ENCODE measurements at regions not wholly inside any gene's neighbourhood (a gene's known extent, or its start where the extent isn't known, plus 50 kb on each side); places are given as distances from the start of the nearest gene placed in this dataset.

DNA sequence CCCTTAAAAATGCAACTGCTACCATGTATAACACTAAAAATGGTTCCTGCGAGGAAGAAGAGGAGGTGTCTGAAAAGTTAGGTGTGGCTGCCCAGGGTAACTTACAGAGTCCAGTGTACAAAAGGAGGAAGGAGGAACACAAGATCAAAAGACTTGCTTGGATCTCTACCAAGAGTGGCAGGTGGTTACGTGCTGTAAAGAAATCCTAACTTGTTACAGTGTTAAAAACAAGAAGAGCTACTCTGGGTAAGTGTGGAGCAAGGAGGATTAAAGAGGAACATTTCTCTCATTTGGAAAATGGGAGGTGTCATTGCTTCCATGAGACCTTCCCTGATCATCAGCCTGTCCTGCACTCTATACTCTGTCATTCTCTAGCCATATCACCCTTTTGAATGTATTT lies 242.0 kb downstream of the PTTG2 start:
- H3K27ac ChIP-seq, result no peak overlapping the region
- TF ChIP-seq CTCF (conservative IDR thresholded peaks at IDR 0.05) (no peak), ZFX (IDR thresholded peaks at IDR 0.05) (no peak)

DNA sequence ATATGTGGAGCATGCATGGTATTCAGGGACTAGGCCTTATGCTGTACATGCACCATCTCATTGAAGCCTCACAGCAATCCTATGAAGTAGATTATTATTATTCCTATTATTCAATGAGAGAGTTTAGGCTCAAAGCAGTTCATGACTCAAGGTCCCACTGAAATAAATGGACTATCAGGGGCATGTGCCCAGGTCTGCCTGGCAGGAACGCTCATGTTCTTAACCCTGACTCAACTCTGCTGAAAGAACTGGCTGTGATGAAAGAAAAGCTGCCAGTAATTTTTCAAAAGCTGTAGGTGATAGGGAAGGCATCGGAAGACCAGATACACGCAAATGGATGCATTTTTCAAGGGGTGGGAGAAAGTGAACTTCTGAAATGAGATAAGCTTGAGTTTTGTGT lies 243.4 kb downstream of the PTTG2 start:
- TF ChIP-seq ZFX (IDR thresholded peaks at IDR 0.05) (no peak), CTCF (conservative IDR thresholded peaks at IDR 0.05) (no peak)
- no peak overlapping the region for H3K27ac ChIP-seq

DNA sequence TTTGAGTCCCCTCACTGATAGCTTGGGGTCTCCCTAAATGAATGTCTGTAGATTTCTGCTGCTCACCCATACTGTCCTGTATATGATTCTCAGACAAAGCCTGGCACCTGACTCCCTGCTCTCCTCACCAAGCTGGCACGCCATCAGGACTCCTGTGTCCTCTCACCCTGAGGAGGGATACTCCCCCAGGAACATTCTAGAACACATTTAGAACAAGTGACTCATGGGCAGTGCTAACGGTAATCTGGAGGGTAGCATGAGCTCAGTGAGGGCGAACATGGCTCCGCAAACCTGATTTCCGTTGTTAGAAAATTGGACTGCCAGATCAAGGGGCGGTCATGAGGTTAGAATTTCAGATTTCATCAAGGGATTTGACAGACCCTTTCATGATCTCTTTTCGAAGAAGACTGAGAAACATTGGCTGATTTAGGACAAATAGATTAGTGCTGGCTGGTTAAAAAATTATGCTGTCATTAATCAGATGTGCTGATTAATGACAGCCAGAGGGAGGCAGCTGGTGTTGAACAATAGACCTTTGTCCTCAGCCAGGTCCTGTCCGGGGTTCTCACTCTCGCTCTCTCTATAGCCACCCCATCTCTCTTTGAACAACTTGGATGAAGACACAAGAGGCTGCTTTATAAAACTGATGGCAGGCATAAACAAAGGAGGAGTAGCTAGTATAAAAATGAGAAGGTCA lies 244.3 kb downstream of the PTTG2 start:
- no peak for TF ChIP-seq ZFX (IDR thresholded peaks at IDR 0.05)
- no peak for TF ChIP-seq CTCF (conservative IDR thresholded peaks at IDR 0.05)
- H3K27ac ChIP-seq, result no peak overlapping the region

DNA sequence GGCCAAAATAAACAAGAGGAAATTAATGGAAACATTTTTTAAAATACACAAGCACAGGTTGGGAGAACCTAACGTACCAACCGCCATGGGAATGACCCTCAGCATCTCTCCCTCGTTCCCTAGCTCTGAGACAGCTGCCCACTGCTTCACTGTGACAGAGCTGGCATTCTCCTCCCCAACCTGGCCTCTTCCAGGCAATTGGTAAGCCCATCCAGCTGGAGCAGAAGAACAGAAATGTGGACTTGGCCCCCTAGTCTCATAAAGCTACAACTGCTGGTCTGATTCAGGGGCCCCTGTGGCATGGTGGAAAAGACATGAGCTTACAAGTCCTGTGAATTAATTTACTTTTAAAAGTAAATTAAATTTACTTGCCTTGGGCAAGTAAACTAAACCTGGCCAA lies 245.1 kb downstream of the PTTG2 start:
- H3K27ac ChIP-seq, result no peak overlapping the region
- TF ChIP-seq ZFX (IDR thresholded peaks at IDR 0.05), result no peak
- TF ChIP-seq CTCF (conservative IDR thresholded peaks at IDR 0.05), result no peak

- no peak for TF ChIP-seq CTCF (conservative IDR thresholded peaks at IDR 0.05)
- no peak for TF ChIP-seq ZFX (IDR thresholded peaks at IDR 0.05)
- H3K27ac ChIP-seq, result peak overlapping the region; percentile 40; the same call in 1 of the 2 replicates
These were observed 246.9 kb downstream of the PTTG2 start for GRCh38 chr4:38207110-38207457.

- H3K27ac ChIP-seq, result no peak overlapping the region
- no peak for TF ChIP-seq CTCF (conservative IDR thresholded peaks at IDR 0.05)
- TF ChIP-seq ZFX (IDR thresholded peaks at IDR 0.05), result no peak
These were observed 249.5 kb downstream of the PTTG2 start for GRCh38 chr4:38209654-38210053.

GRCh38 chr4:38210396-38211114 lies 250.4 kb downstream of the PTTG2 start:
- no peak overlapping the region for H3K27ac ChIP-seq
- TF ChIP-seq CTCF (conservative IDR thresholded peaks at IDR 0.05) (no peak), ZFX (IDR thresholded peaks at IDR 0.05) (no peak)

Measured in C4-2B (cell line).